ENCODE measurements at regions not wholly inside any gene's neighbourhood (a gene's known extent, or its start where the extent isn't known, plus 50 kb on each side); places are given as distances from the start of the nearest gene placed in this dataset.

DNA sequence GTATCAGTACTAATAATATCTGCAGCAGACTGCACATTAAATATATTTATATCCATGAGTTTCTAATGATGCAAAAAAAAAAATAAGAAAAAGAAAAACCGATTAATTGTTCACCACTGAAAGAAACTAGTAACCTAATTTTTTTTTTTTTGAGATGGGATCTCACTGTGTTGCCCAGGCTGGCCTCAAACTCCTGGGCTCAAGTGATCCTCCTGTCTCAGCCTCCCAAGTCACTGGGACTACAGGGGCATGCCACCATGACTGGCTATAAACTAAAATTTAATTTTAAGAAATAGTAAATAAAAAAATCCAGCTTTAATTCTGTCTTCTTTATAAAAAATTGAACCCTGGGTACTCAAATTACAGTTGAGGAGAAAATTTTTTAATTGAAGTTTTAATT, 358.2 kb downstream of the QKI start:
- no peak overlapping the region for H3K4me3 ChIP-seq
- no peaks in the 10 kb centered on the region for H3K9me3 ChIP-seq
- no peaks in the 10 kb centered on the region for H3K27me3 ChIP-seq
- no peaks in the 10 kb centered on the region for H3K4me1 ChIP-seq
- H3K27ac ChIP-seq: no peak overlapping the region
- no peak for ATAC-seq
- H3K36me3 ChIP-seq: no peaks in the 10 kb centered on the region
- TF ChIP-seq POLR2AphosphoS5 (IDR thresholded peaks at IDR 0.05): no peak
- TF ChIP-seq EP300 (IDR thresholded peaks at IDR 0.05): no peak
- no peak for TF ChIP-seq POLR2A (IDR thresholded peaks at IDR 0.05)
- TF ChIP-seq, protein P1, sequence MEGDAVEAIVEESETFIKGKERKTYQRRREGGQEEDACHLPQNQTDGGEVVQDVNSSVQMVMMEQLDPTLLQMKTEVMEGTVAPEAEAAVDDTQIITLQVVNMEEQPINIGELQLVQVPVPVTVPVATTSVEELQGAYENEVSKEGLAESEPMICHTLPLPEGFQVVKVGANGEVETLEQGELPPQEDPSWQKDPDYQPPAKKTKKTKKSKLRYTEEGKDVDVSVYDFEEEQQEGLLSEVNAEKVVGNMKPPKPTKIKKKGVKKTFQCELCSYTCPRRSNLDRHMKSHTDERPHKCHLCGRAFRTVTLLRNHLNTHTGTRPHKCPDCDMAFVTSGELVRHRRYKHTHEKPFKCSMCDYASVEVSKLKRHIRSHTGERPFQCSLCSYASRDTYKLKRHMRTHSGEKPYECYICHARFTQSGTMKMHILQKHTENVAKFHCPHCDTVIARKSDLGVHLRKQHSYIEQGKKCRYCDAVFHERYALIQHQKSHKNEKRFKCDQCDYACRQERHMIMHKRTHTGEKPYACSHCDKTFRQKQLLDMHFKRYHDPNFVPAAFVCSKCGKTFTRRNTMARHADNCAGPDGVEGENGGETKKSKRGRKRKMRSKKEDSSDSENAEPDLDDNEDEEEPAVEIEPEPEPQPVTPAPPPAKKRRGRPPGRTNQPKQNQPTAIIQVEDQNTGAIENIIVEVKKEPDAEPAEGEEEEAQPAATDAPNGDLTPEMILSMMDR (IDR thresholded peaks at IDR 0.05): no peak
- 73 to 91% methylated on average over 1 of the region's 1 CpG for WGBS, 2 donors (ENCODE audit: low coverage in 1 of 2)

DNA sequence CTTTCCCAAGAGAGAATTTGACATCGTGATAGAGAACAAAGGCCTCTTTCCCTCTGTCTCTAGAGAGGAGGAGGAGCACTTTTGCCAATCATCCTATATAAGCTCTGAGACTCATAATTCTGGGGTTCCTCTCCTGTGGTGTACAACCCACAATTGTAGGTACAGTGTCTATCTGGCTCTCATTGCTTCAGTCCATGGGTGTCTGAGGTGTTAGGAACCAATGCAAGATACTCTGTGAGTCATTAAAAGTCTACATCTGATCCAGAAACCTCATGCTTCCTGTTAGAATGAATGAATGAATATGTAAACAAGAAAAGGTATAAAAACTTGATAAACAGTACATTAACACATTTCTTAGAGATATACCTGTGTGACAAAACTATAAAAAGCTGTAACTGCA, 356.7 kb downstream of the QKI start:
- Histone ChIP-seq H3K9me3 (no peaks in the 10 kb centered on the region), H3K27me3 (no peaks in the 10 kb centered on the region), H3K4me3 (no peak overlapping the region), H3K27ac (no peak overlapping the region), H3K4me1 (no peaks in the 10 kb centered on the region), H3K36me3 (no peaks in the 10 kb centered on the region)
- 71% methylated on average over 1 of the region's 1 CpG; no CpG with 5 or more reads in 1 of the 2 donors for WGBS, 2 donors (ENCODE audit: low coverage in 1 of 2)
- TF ChIP-seq, protein P1 (IDR thresholded peaks at IDR 0.05): no peak
- TF ChIP-seq EP300 (IDR thresholded peaks at IDR 0.05): no peak
- no peak for TF ChIP-seq POLR2AphosphoS5 (IDR thresholded peaks at IDR 0.05)
- no peak for TF ChIP-seq POLR2A (IDR thresholded peaks at IDR 0.05)
- ATAC-seq: no peak

DNA sequence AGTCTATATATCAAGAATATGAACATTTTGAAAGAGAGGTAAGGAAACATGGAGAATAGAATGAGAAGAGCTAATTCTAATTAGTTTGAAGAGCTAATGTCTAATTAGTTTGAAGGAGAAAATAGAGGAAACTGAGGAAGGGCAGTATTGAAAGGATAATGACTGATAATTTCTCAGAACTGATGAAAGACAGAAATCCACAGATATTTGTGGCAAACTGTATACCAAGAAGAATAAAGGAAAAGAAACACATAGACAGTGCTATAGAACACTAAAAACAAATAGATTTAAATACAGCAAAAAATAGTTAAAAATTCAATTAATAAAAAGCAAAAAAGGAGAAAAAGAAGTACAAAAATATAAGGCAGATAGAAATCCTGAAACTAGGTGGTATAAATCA, 354.4 kb downstream of the QKI start:
- Histone ChIP-seq H3K4me3 (no peak overlapping the region), H3K27ac (no peak overlapping the region), H3K4me1 (peaks cover 0 to 15% (median 0%) of the 10 kb centered on the region in 3 donors), H3K36me3 (no peaks in the 10 kb centered on the region), H3K27me3 (no peaks in the 10 kb centered on the region), H3K9me3 (no peaks in the 10 kb centered on the region)
- TF ChIP-seq, protein P1 (IDR thresholded peaks at IDR 0.05): no peak
- TF ChIP-seq EP300 (IDR thresholded peaks at IDR 0.05) (no peak), POLR2AphosphoS5 (IDR thresholded peaks at IDR 0.05) (no peak), POLR2A (IDR thresholded peaks at IDR 0.05) (no peak)
- no peak for ATAC-seq

DNA sequence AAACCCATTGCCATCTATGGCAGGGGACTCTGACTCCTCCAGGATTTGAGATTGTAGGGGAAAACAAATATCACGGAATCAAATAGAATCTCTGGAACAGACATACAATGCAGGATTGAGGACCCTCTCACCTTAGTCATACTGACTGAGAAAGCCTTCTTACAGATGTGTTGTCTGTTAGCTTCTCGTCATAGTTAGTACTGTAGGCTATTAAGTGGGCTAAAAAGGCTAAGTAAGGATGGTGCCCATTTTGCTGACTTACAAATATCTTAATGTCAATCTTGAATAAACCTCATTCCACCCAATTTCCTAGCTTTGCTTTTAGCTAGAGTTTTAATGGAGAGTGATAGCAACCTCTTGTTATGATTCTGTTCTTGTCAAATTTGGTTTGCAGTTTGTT, 352.4 kb downstream of the QKI start:
- Histone ChIP-seq H3K4me3 (no peak overlapping the region), H3K27me3 (no peaks in the 10 kb centered on the region), H3K4me1 (peaks cover 0 to 15% (median 0%) of the 10 kb centered on the region in 3 donors), H3K36me3 (no peaks in the 10 kb centered on the region), H3K9me3 (no peaks in the 10 kb centered on the region), H3K27ac (no peak overlapping the region)
- ATAC-seq: no peak
- WGBS, 2 donors (ENCODE audit: low coverage in 1 of 2): 100% methylated on average over 2 of the region's 2 CpGs
- TF ChIP-seq POLR2A (IDR thresholded peaks at IDR 0.05): no peak
- TF ChIP-seq, protein P1 (IDR thresholded peaks at IDR 0.05): no peak
- TF ChIP-seq POLR2AphosphoS5 (IDR thresholded peaks at IDR 0.05): no peak
- TF ChIP-seq EP300 (IDR thresholded peaks at IDR 0.05): no peak

DNA sequence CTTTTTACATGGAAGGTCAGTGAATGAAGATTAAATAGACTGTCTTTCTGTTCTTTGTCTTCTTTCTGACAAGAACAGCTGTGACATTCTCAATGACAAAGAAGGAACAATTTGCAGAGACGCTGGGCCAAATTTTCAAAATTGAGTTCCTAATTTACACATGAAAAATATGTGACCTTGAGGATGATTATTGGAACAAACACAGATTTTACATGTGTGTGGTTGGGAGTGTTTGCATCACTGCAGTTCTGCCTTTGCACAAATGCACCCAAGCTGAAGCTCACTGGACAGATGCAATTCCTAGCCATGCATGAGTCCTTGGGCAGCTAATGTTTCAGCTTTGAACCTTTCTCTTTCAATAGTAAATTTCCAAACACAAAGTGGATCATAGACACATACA, 350.8 kb downstream of the QKI start:
- no peaks in the 10 kb centered on the region for H3K9me3 ChIP-seq
- ATAC-seq: no peak
- no peak overlapping the region for H3K27ac ChIP-seq
- H3K27me3 ChIP-seq: no peaks in the 10 kb centered on the region
- peaks cover 0 to 15% (median 0%) of the 10 kb centered on the region in 3 donors for H3K4me1 ChIP-seq
- H3K4me3 ChIP-seq: no peak overlapping the region
- no peaks in the 10 kb centered on the region for H3K36me3 ChIP-seq
- 50 to 63% methylated on average over 1 of the region's 1 CpG for WGBS, 2 donors (ENCODE audit: low coverage in 1 of 2)
- TF ChIP-seq POLR2AphosphoS5 (IDR thresholded peaks at IDR 0.05): no peak
- TF ChIP-seq POLR2A (IDR thresholded peaks at IDR 0.05): no peak
- TF ChIP-seq, protein P1 (IDR thresholded peaks at IDR 0.05): no peak
- no peak for TF ChIP-seq EP300 (IDR thresholded peaks at IDR 0.05)
